HFFc6 (cell line): ENCODE measurements at regions not wholly inside any gene's neighbourhood (a gene's known extent, or its start where the extent isn't known, plus 50 kb on each side); places are given as distances from the start of the nearest gene placed in this dataset.

Experiments used
- DNase-seq: peaks from one replicate; pipeline ENCODE4 v3.0.0-alpha.2; 2018
- H3K27ac Mint-ChIP-seq: 2 replicates; pipeline ENCODE4 v1.8.0; 2020; ENCODE audit warnings: mild to moderate bottlenecking, mixed read lengths
- H3K27me3 Mint-ChIP-seq: 2 replicates; pipeline ENCODE4 v1.8.0; 2021; ENCODE audit warnings: mild to moderate bottlenecking, moderate library complexity, mixed read lengths; ENCODE audit not compliant: insufficient read depth
- H3K36me3 Mint-ChIP-seq: 2 replicates; pipeline ENCODE4 v1.8.0; 2021; ENCODE audit warnings: low read depth, mixed read lengths
- H3K4me1 Mint-ChIP-seq: 2 replicates; pipeline ENCODE4 v1.8.0; 2020; ENCODE audit warnings: low read depth, mixed read lengths
- H3K4me3 Mint-ChIP-seq: 2 replicates; pipeline ENCODE4 v1.8.0; 2020; ENCODE audit warnings: mild to moderate bottlenecking, moderate library complexity, mixed read lengths
- H3K9me3 Mint-ChIP-seq: 2 replicates; pipeline ENCODE4 v1.8.0; 2020; ENCODE audit warnings: mild to moderate bottlenecking, mixed read lengths
- CTCF ChIP-seq: fragments of 200-600 bp; sonication (generic); IDR thresholded peaks from 2 replicates; pipeline ENCODE4 v1.5.0; 2021; ENCODE audit warnings: antibody characterized with exemption, mild to moderate bottlenecking

- TF ChIP-seq CTCF: no peak
- Mint-ChIP-seq H3K27ac (no peak overlapping the region), H3K27me3 (peaks cover 4% of the 10 kb centered on the region), H3K4me1 (no peaks in the 10 kb centered on the region), H3K4me3 (no peak overlapping the region), H3K9me3 (peaks cover 71% of the 10 kb centered on the region), H3K36me3 (peaks cover 5% of the 10 kb centered on the region; the same call in 1 of the 2 replicates)
- DNase-seq: no peak
These were observed 312.1 kb upstream of the SHH start for GRCh38 chr7:156124356-156124755.

DNA sequence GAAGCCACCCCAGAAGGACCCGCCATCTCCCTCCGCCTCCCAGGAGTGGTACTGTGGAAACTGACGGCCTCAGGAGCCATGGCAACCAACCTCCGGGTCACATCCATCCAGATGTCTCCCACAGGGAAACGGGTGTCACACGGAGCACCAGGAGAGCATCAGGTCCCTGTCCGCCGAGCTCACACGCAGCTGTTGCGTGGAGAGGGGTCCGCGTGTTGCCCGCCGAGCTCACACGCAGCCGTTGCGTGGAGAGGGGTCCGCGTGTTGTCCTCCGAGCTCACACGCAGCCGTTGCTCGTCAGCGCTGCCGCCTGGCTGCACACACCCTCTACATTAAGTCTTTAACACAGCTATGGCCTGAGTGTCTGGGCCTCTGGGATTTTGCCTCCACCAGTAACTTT lies 311.1 kb upstream of the SHH start:
- no peaks in the 10 kb centered on the region for H3K4me1 Mint-ChIP-seq
- peaks cover 81% of the 10 kb centered on the region for H3K9me3 Mint-ChIP-seq
- H3K27ac Mint-ChIP-seq: no peak overlapping the region
- DNase-seq: no peak
- H3K27me3 Mint-ChIP-seq: peaks cover 4% of the 10 kb centered on the region
- peaks cover 5% of the 10 kb centered on the region; the same call in 1 of the 2 replicates for H3K36me3 Mint-ChIP-seq
- no peak for TF ChIP-seq CTCF
- no peak overlapping the region for H3K4me3 Mint-ChIP-seq

DNA sequence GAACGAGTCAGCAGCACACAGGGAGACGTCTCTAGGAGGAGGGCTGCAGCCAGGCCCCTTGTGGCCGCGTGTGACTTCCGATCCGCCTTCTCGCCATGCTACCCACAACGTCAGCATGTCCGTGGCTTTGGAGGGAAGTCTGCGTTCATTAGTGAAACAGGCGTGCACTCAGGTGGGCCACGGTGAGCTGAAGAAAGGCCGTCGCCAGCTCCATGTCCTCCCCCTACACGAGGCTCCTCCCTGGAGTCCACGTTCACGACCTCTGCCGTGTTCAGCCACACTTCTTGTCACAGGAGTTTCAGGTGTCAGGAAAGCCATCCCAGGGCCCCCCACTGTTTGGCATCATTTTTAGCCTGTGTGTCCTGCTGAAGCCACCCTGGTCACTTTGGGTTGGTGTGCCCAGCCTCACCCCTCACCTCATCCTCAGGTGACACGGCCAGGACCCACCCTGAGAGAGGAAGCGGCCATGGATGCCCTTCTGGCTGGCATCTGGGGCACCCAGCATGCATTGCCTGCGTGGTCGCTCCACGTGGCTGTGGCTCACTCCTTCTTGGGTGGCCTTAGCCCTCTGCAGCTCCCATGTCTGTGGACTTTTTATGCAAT lies 310.6 kb upstream of the SHH start:
- H3K27me3 Mint-ChIP-seq: peaks cover 4% of the 10 kb centered on the region
- H3K4me3 Mint-ChIP-seq: no peak overlapping the region
- H3K4me1 Mint-ChIP-seq: no peaks in the 10 kb centered on the region
- H3K36me3 Mint-ChIP-seq: peaks cover 5% of the 10 kb centered on the region; the same call in 1 of the 2 replicates
- H3K27ac Mint-ChIP-seq: no peak overlapping the region
- no peak for TF ChIP-seq CTCF
- DNase-seq: no peak
- H3K9me3 Mint-ChIP-seq: peaks cover 86% of the 10 kb centered on the region

DNA sequence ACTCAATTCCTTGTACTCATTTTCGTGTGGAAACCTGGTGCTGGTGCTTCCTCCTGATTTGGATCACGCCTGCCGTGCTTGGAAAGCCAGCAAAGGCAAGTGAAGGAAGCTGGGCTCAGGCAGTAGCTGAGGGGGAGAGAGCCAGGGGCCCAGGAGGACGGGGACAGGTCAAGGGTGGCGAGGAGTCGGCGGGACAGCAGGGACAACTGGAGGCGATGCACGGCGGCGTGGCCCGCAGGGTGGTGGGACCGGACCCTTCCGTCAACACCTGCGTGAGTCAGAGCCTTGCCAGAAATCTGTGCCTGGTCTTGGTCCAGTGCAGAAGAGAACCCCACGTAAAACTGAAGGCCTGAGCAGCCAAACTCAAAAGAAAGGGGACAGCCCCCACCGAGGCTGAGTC lies 309.7 kb upstream of the SHH start:
- no peak for DNase-seq
- Mint-ChIP-seq H3K27me3 (peaks cover 4% of the 10 kb centered on the region), H3K4me1 (no peaks in the 10 kb centered on the region), H3K36me3 (peaks cover 5% of the 10 kb centered on the region; the same call in 1 of the 2 replicates), H3K9me3 (peaks cover 79% of the 10 kb centered on the region), H3K27ac (no peak overlapping the region), H3K4me3 (no peak overlapping the region)
- no peak for TF ChIP-seq CTCF

GRCh38 chr7:156121434-156121833 lies 309.2 kb upstream of the SHH start:
- H3K27ac Mint-ChIP-seq: no peak overlapping the region

More at GRCh38 chr7:156121434-156121833, 309.2 kb upstream of the SHH start:
- no peak for TF ChIP-seq CTCF
- Mint-ChIP-seq H3K4me1 (no peaks in the 10 kb centered on the region), H3K9me3 (peaks cover 79% of the 10 kb centered on the region), H3K27me3 (peaks cover 4% of the 10 kb centered on the region), H3K36me3 (peaks cover 9% of the 10 kb centered on the region), H3K4me3 (no peak overlapping the region)
- DNase-seq: no peak
